SW480 (cell line): ENCODE measurements at regions not wholly inside any gene's neighbourhood (a gene's known extent, or its start where the extent isn't known, plus 50 kb on each side); places are given as distances from the start of the nearest gene placed in this dataset.

Experiments
- DNase-seq: peaks from one replicate; pipeline ENCODE4 v3.0.0-alpha.2; 2016; ENCODE audit warnings: low spot score

DNA sequence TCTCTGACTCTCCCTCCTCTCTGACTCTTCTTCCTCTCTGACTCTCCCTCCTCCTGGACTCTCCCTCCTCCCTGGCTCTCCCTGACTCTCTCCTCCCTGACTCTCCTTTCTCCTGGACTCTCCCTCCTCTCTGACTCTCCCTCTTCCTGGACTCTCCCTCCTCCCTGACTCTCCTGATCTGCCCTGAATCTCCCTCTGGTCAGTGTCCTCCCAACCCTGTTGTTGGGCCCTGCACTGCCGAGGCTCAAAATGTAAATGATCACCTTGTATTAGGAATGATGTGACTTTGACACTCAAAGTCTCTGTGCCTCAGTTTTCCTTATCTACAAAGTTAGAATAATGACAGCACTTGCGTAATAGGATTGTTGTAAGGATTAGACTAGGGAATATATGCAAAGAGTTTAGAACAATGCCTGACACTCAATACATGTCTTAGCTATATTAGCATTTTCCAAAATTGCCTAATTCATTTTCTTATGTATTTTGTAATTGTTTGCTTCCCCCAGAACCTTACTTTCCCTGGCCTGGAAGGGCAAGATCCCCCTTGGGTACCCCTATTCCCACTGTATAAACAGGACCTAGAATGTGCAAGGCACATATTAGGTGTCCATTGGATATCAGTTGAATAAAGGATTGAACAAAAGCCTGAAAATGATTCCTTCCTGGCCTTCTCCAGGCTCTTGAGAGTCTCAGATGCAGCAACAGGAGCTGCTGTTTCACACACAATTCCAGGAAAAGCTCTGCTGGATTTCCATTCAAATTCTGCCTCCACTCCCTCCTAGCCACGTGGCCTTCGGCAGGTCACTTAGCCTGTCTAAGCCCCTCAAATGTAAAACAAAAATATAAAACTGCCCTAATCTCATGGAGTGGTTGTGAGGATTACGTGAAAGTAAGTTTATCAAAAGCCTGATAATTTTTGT is 170.1 kb downstream of the INHBB start:
- DNase-seq: no peak

GRCh38 chr2:120516679-120517314 is 170.9 kb downstream of the INHBB start:
- DNase-seq: no peak

DNA sequence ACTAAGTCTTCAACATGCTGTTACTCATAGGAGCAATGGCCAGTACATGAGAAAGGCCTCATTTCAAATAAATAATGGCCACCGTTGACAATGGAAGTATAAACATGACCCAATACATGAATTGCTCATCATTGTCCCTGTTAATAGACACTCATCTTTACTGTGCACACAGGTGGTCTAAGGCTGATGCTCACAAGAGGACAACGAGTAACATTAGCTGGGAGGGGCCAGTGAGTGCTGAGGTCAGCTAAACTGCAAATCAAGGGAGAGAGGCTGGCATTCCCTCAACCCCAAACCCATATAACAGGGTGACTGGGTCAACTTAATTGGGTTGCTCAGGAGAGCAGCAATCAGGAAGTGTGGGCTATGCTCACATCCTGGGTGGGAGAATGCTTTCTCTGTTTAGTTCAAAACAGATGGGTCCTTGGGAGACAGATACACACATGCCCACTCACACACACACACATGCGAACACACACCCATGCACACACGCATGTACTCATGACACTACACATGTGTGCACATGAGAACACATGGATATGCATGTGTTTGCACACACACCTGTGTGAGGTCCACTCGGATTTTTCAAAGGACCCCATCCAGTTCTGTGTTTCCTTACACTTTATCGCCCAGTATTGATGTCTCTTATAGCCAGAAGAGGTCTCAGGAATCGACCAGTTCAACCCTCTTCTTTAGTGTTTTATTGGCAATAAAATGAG is 172.0 kb downstream of the INHBB start:
- DNase-seq: no peak

DNA sequence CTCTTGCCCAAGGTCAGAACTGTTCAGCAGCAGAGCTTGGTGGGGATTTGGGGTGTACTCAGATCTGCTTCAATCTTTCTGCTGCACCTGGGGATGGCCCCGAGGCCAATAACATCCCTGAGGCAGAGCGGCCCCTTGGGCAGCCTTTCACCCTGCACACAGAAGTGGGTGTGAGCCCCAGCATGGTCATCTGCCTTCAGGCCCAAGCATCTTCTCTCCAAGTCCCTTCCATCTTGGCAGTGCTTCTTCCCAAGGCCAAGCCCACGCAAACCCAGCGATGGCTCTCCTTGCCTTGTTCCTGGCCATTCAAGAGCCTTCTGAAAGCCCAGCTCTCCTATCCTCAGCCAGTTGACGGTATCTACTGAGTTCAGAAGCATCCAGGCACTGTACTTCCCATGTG is 172.9 kb downstream of the INHBB start:
- DNase-seq: no peak

GRCh38 chr2:120519469-120519868 is 173.5 kb downstream of the INHBB start:
- no peak for DNase-seq

- no peak for DNase-seq
Observed at GRCh38 chr2:120520454-120520853, 174.5 kb downstream of the INHBB start.

- DNase-seq: peak; percentile 58
Observed at GRCh38 chr2:120520929-120521912, 175.3 kb downstream of the INHBB start.

GRCh38 chr2:120522151-120522751 is 176.3 kb downstream of the INHBB start:
- no peak for DNase-seq

DNA sequence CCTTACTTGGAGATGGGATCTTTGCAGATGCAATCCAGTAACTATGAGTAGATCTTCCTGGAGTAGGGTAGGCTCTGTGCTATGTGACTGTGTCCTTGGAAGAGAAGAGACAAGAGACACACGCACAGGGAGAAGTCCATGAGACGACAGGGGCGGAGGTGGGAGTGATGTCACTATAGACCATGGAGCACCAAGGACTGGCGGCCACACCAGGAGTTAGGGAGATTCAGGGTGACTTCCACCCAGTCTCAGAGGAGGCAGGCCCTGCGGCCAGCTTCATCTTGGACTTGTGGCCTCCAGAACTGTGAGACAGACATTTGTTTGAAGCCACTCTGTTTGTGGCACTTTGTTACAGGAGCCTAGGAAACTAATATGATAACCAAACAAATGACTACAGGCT is 177.8 kb downstream of the INHBB start:
- no peak for DNase-seq

GRCh38 chr2:120524174-120524573 is 178.2 kb downstream of the INHBB start:
- no peak for DNase-seq

- peak; percentile 22 for DNase-seq
Observed at GRCh38 chr2:120525056-120526046, 179.4 kb downstream of the INHBB start.

DNA sequence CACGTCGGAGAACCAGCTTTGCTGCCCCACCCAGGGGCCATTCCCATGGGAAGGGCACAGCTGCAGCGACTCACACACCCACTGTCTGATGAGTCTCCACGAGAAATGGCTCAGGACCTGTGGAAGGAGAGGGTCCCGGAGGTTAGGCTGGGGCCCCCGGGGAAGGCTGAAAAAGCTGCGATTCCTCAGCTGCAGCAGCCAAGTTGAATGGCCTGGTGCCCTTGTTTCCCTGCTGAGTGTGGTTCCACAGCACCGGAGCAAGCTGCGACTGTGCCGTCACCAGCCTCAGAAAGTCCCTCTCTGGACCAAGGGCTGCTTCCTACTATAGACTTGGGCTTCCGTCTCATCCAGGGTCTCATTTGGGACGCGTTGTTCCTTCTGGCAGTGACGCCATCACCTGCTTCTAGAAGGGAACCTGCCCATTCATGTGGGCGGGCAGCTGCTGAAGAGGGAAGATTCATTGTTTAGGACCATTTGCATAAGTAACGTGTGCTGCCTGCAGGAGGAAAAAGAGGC is 180.2 kb downstream of the INHBB start:
- DNase-seq: no peak

- DNase-seq: no peak
Observed at GRCh38 chr2:120526997-120527945, 181.3 kb downstream of the INHBB start.

DNA sequence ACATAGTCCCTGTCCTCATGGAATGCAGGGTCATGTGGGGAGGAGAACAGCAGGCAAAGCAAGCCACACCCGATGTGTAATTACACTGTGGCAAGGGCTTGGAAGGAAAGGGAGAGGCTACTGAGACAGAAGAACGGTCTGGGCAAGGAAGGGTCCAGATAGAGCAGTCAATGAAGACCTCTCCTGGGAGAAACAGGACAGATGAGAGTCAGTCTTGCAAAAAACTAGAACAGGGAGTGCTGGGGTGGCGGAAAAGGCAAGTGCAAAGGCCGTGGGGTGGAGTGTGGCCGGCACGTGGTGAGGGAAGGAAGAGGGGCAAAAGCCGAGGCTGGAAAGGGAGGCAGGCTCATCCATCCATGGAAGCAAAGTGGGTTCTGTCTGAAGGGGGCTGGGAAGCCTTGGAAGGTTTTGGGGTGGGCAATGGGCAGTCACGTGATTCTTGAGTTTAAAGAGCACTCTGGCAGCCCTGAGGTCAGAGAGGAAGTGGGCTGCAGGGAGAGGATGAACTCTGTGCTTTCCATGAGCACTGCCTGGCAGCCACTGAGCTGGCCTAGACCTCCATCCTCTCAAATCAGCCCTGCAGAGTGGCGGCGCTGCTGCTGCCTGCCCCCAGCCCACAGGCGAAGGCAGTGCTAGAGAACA is 182.2 kb downstream of the INHBB start:
- peak; percentile 16 for DNase-seq

DNA sequence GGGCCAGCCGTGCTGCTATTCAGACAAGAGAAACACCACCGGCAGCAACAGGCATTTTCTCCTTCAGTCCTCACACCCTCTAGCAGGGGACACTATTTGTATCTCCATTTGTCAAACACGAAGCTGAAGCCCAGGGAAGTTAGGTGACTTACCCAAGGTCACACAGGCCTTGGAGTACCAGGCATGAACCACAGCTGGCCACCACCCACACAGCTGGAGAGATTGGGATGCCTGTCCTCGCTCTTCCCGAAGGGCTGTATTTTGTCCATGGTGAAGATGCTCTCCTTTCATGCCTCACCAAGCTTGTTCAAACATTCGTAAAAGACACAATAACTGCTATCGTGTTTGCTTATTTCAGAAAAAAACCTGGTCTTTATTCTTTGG is 182.7 kb downstream of the INHBB start:
- no peak for DNase-seq

DNA sequence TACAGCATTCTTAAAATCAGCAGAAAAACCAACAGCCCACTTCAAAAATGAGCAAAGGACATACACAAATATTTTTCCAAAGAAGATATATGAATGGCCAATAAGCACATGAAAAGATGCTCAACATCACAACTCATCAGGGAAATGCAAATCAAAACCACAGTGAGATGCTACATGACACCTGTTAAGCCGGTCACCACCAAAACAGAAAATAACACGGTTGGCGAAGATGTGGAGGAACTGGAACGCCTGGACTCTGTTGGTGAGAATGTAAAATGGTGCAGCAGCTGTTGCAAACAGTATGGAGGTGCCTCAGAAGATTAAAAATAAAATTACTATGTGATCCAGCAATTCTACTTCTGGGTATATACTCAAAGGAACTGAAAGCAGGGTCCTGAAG is 184.8 kb downstream of the INHBB start:
- no peak for DNase-seq

DNA sequence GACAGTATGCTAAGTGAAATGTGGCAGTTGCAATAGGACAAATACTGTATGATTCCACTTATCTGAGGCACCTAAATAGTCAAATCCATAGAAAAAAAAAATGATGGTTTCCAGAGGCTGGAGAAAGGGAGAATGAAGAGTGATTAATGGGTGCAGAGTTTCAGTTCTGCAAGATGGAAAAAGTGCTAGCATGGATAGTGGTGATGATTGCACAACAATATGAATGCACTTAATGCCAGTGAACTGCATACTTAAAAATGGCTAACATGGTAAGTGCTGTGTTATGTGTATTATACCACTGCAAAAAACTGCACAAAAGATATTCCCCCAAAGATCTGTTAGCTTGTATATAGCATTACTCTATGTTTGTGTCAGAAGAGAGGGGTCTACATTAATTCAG is 185.4 kb downstream of the INHBB start:
- no peak for DNase-seq
